HS-5 (cell line): ENCODE measurements at regions not wholly inside any gene's neighbourhood (a gene's known extent, or its start where the extent isn't known, plus 50 kb on each side); places are given as distances from the start of the nearest gene placed in this dataset.
"Not testable (repeated sequence)": the region's sequence is repeated elsewhere in the genome, so short reads cannot be mapped to it uniquely, and the experiment has no call there.

Experiments
- DNase-seq: peaks from one replicate; pipeline ENCODE4 v3.0.0-alpha.2; 2012; ENCODE audit warnings: low read depth

- DNase-seq: peak; percentile 57
Observed at GRCh38 chr6:66599541-66599940, 892.5 kb upstream of the EYS start.

DNA sequence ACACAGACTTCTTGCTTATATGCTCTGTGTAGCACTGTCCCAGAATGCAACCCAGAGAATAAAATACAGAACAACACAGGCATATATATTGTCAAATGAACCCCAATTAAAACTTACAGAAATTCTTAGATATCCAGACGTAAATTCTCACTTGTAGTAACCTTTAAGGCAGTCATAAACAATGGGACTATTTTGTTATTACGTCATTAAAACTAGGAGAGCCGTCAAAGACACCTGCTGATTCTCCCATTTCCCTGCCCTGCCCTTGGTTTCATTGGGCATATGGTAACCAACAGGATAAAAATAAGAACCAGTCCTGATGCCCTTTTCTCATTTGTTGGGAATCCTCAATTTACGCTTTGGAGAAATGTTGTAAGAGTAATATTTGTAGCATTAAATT is 871.3 kb upstream of the EYS start:
- no peak for DNase-seq

DNA sequence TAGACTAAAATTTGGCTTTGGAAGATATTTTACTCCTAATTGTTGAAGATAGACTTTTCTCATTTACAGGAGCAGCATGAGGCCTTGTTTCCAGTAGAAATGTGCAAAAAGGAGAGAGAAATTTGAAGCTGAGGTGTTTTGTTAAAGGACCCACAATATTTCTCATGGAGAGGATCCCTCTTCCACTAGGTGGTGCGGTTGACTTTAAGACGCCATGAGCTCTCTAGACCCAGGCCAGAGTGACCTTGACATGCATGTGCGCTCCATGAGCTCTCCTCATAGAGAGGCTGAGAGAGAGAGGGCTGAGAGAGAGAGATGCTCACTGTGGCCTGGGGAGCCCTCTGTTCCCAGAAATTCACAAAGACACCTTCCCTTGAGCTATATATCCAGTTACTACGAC is 861.2 kb upstream of the EYS start:
- DNase-seq: no peak

DNA sequence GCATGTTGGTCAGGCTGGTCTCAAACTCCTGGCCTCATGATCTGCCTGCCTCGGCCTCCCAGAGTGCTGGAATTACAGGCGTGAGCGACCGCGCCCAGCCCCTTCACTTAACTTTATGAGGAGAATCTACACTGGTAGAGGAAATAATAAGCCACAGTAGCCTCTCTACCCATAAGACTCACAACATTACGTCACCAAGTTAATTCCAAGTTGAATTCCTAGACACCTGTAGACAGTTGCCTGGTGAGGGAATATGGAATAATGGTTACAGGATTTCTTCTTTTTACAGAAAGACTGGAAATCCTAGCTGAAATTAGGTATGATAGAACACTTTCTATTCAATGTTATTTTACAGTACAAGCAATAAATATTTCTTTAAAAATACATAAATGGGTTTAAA is 854.5 kb upstream of the EYS start:
- DNase-seq: no peak

GRCh38 chr6:66558189-66558588 is 851.2 kb upstream of the EYS start:
- DNase-seq: no peak

DNA sequence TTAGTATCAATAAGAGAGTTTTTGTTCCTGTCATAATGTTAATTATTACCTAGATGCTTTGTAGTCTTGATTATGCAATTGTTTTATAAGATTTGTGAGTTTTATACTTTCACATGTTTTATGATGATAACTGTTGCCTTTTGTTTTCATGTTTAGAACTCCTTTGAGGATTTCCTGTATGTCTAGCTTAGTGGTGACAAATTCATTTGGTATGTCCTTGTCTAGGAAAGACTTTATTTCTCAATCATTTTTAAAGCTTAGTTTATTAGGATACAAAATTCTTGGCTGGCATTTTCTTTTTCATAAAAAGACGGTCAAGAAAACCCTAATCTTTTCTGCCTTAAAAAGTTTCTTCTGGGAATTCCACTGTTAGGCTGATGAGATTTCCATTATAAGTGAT is 849.9 kb upstream of the EYS start:
- no peak for DNase-seq

DNA sequence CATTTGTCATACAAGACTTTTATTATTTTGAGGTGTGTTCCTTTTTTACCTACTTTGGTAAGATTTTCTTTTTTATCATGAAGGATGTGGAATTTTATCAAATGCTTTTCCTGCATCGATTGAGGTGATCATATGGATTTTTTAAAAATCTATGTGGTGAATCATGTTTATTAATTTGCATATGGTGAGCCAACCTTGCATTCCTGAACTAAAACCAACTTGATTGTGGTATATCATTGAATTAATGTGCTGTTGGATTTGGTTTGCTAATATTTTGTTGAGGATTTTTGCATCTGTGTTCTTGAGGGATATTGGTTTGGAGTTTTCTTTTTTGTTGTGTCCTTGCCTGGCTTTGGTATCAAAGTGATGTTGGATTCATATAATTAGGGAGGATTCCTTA is 848.1 kb upstream of the EYS start:
- no peak for DNase-seq

GRCh38 chr6:66553441-66553840 is 846.4 kb upstream of the EYS start:
- no peak for DNase-seq

GRCh38 chr6:66538551-66539135 is 831.6 kb upstream of the EYS start:
- no peak for DNase-seq

GRCh38 chr6:66533921-66534404 is 826.9 kb upstream of the EYS start:
- no peak for DNase-seq

- peak; percentile 54 for DNase-seq
Observed at GRCh38 chr6:66526061-66526460, 819.0 kb upstream of the EYS start.

DNA sequence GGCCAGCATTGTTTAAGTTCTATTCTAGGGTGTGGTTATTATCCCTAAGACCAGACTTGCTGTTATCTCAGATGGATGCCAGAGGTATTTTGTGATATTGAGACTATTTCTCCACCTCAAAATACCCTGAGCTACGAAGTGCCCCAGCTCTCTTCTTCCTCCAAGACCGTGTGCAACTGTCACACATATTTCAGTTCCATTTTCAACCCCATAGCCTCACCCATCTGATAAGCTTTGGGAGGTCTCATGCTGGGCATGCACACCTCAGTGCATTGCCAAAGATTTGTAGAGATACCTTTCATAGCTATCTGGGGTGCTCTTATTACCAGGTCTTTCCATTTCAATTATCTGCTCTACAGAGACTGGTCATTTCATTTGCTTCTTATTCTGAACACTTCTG is 815.8 kb upstream of the EYS start:
- DNase-seq: no peak

GRCh38 chr6:66516377-66516776 is 809.4 kb upstream of the EYS start:
- no peak for DNase-seq

DNA sequence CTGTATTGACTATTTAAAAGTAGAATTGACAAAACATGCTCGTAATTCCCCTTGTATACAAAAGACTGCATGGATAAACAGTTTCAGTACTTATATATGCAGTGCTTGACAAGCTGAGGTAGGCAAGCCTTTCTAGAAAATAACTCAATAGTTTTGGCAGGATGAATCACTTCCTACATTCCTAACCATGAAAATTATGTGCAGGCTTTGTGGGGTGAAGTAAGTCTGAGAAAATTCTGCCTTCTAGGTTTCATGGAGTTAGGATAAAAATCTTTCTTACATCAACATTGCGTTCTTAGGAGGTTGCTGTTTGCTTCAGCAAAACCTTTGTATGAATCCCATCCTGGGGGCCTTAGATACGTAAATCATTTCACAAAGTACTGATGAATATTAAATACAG is 801.4 kb upstream of the EYS start:
- DNase-seq: peak; percentile 50

DNA sequence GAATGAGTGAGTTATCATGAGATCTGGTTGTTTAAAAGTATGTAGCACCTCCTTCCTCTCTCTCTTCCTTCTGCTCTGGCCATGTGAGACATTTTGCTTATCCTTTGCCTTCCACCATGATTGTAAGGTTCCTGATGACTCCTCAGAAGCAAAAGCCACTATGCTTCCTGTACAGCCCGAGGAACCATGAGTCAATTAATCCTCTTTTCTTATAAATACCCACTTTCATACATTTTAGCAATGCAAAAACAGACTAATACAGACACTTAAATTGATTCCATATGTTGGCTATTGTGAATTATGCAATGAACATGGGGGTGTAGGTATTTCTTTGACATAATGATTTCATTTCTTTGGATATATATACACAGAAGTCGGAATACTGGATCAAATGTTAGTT is 792.8 kb upstream of the EYS start:
- DNase-seq: peak; percentile 30

- DNase-seq: no peak
Observed at GRCh38 chr6:66496659-66497058, 789.6 kb upstream of the EYS start.

DNA sequence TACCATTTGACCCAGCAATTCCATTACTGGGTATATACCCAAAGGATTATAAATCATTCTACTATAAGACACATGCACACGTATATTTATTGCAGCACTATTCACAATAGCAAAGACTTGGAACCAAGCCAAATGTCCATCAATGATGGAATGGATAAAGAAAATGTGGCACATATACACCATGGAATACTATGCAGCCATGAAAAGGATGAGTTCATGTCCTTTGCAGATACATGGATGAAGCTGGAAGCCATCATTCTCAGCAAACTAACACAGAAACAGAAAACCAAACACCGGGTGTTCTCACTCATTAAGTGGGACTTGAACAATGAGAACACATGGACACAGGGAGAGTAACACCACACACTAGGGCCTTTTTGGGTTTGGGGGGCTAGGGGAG is 787.6 kb upstream of the EYS start:
- not testable (repeated sequence) for DNase-seq

DNA sequence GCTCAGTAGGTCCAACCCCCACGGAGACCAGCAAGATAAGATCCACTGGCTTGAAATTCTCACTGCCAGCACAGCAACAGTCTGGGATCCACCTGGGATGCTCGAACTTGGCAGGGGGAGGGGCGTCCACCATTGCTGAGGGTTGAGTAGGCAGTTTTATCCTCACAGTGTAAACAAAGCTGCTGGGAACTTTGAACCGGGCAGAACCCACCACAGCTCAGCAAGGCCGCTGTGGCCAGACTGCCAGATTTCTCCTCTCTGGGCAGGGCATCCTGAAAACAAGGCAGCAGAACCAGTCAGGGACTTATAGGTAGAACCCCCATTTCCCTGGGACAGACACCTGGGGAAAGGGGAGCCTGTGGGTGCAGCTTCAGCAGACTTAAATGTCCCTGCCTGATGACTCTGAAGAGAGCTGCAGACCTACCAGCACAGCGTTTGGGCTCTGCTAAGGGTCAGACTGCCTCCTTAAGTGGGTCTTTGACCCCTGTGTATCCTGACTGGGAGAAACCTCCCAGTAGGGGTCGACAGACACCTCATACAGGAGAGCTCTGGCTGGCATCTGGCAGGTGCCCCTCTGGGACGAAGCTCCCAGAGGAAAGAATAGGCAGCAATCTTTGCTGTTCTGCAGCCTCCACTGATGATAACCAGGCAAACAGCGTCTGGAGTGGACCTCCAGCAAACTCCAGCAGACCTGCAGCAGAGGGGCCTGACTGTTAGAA is 782.4 kb upstream of the EYS start:
- no peak for DNase-seq

- no peak for DNase-seq
Observed at GRCh38 chr6:66481216-66481615, 774.2 kb upstream of the EYS start.

DNA sequence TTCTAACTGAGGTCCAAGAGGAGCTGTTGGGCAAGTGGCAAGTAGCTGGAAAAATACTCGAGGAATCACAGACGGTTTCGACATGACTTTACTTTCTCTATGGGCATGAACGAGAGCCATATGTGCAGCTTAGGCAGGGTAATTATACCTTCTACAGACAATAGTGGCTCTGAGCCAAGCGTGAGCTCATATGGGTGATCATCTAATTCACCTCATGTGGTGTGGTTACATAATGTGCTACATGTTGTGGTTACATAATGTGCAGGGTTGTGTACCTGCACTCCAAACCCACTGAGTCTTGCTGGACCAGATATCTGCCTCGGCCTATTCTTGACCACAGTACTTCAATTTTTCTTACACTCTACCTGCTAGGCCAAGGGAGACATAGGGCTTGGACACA is 771.7 kb upstream of the EYS start:
- DNase-seq: peak; percentile 15

GRCh38 chr6:66435321-66435720 is 728.3 kb upstream of the EYS start:
- DNase-seq: peak; percentile 46

GRCh38 chr6:66429210-66429609 is 722.2 kb upstream of the EYS start:
- peak; percentile 74 for DNase-seq

- no peak for DNase-seq
Observed at GRCh38 chr6:66423047-66423446, 716.0 kb upstream of the EYS start.

DNA sequence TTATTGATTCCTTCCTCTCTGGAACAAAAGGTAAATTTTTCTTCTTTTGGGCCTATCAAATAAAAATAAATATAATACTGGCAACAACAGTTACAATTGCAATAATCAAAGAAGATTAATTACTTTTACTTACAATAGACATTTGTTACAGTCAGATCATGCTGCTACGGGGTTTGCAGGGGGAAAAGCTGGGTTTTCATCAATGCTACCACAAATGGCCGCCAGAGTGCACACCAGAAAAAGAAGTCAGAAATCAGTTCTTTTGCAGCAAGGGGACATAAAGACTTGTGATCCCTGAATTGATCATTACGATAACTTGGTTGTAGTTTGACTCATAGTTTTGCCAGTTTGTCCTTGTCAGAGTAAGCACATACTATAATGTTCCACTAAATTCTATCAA is 714.5 kb upstream of the EYS start:
- DNase-seq: no peak
